Glutamatergic neuron (in vitro differentiated cells): ENCODE measurements at regions not wholly inside any gene's neighbourhood (a gene's known extent, or its start where the extent isn't known, plus 50 kb on each side); places are given as distances from the start of the nearest gene placed in this dataset.
"Not testable (repeated sequence)": the region's sequence is repeated elsewhere in the genome, so short reads cannot be mapped to it uniquely, and the experiment has no call there.

Source experiments
- DNase-seq: peaks from one replicate; pipeline ENCODE4 v3.0.0; 2022
- H3K27ac Mint-ChIP-seq: one replicate; pipeline ENCODE4 v1.8.0; 2020; ENCODE audit warnings: mild to moderate bottlenecking, mixed read lengths, inconsistent platforms; ENCODE audit not compliant: unreplicated experiment
- H3K27me3 Mint-ChIP-seq: one replicate; pipeline ENCODE4 v1.8.0; 2020; ENCODE audit warnings: mild to moderate bottlenecking, moderate library complexity, mixed read lengths, inconsistent platforms; ENCODE audit not compliant: unreplicated experiment
- H3K36me3 Mint-ChIP-seq: one replicate; pipeline ENCODE4 v1.8.0; 2020; ENCODE audit warnings: mild to moderate bottlenecking, mixed read lengths, inconsistent platforms; ENCODE audit not compliant: unreplicated experiment
- H3K4me1 Mint-ChIP-seq: one replicate; pipeline ENCODE4 v1.8.0; 2020; ENCODE audit warnings: mild to moderate bottlenecking, low read depth, mixed read lengths, inconsistent platforms; ENCODE audit not compliant: unreplicated experiment
- H3K4me3 Mint-ChIP-seq: one replicate; pipeline ENCODE4 v1.8.0; 2020; ENCODE audit warnings: mild to moderate bottlenecking, mixed read lengths, inconsistent platforms; ENCODE audit not compliant: unreplicated experiment
- H3K9me3 Mint-ChIP-seq: one replicate; pipeline ENCODE4 v1.8.0; 2020; ENCODE audit warnings: mild to moderate bottlenecking, moderate library complexity, mixed read lengths, inconsistent platforms; ENCODE audit not compliant: unreplicated experiment
- TF ChIP-seq, protein P1 (sequence below): fragments of 200-600 bp; sonication (generic); IDR thresholded peaks from one replicate; pipeline ENCODE4 v1.5.0; 2021; ENCODE audit not compliant: partially characterized antibody, unreplicated experiment

DNA sequence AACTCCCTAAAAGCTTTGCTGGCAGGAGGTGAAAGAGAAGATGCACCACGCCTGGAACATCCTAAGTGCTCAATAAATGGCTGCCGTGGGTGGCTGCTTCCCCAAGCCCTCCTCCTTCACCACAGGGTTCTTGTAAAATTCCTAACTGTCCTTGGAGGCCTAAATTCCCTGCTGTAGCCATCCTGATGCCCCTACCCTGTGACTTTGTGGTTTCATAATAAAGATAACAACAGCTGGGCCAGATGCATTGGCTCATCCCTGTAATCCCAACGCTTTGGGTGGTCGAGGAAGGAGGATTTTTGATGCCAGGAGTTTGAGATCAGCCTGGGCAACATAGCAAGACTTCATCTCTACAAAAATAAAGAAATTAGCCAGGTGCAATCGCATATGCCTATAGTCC is 341.8 kb downstream of the ANKRD30A start:
- TF ChIP-seq, protein P1, sequence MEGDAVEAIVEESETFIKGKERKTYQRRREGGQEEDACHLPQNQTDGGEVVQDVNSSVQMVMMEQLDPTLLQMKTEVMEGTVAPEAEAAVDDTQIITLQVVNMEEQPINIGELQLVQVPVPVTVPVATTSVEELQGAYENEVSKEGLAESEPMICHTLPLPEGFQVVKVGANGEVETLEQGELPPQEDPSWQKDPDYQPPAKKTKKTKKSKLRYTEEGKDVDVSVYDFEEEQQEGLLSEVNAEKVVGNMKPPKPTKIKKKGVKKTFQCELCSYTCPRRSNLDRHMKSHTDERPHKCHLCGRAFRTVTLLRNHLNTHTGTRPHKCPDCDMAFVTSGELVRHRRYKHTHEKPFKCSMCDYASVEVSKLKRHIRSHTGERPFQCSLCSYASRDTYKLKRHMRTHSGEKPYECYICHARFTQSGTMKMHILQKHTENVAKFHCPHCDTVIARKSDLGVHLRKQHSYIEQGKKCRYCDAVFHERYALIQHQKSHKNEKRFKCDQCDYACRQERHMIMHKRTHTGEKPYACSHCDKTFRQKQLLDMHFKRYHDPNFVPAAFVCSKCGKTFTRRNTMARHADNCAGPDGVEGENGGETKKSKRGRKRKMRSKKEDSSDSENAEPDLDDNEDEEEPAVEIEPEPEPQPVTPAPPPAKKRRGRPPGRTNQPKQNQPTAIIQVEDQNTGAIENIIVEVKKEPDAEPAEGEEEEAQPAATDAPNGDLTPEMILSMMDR = no peak
- H3K27ac Mint-ChIP-seq = no peak overlapping the region
- H3K4me1 Mint-ChIP-seq = no peaks in the 10 kb centered on the region
- H3K27me3 Mint-ChIP-seq = no peaks in the 10 kb centered on the region
- H3K9me3 Mint-ChIP-seq = peaks cover 14% of the 10 kb centered on the region
- no peak overlapping the region for H3K4me3 Mint-ChIP-seq
- DNase-seq = no peak
- H3K36me3 Mint-ChIP-seq = no peaks in the 10 kb centered on the region

DNA sequence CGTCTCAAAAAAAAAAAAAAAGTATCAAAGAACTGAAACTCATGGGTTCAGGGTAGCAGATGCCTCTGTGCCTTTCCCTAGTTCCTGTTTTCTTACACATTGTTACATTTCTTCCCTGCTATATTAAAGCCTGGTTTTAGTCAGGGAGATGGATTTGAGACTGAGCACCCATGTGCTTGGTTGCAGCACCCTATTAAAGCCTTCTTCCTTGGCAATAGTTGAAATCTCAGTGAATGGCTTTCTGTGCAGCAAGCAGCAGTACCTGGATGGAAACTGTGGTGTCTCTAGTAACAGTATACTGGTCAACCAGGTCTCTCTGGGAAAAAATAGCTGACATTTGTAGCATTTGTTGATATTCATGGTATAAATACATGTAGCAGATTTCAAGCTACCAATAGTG is 331.1 kb downstream of the ANKRD30A start:
- Mint-ChIP-seq H3K27me3 (peaks cover 1% of the 10 kb centered on the region), H3K36me3 (no peaks in the 10 kb centered on the region), H3K4me3 (no peak overlapping the region), H3K4me1 (no peaks in the 10 kb centered on the region), H3K9me3 (peaks cover 6% of the 10 kb centered on the region), H3K27ac (no peak overlapping the region)
- DNase-seq = no peak
- TF ChIP-seq, protein P1 = no peak

DNA sequence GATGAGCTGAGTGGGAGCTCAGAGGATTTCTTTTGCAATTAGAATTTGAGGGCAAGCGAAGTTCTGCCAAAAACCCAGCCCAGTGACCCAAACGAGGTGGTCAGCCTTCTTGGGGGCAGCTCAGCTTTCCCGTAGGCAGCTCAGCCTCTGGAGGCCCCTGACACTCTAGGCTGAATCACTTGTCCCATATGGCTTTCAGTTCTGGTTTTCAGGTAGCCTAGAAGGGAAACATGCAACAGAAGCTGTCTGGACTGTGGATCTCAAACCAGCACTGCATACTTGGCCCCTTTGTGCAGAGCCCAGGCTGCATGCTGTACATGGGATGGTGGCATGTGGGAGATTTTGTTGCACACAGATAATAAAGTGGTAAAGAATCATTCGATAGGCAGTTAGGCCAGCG is 322.8 kb downstream of the ANKRD30A start:
- H3K9me3 Mint-ChIP-seq = peaks cover 2% of the 10 kb centered on the region
- H3K27ac Mint-ChIP-seq = no peak overlapping the region
- no peak for DNase-seq
- H3K4me3 Mint-ChIP-seq = no peak overlapping the region
- H3K36me3 Mint-ChIP-seq = no peaks in the 10 kb centered on the region
- H3K4me1 Mint-ChIP-seq = no peaks in the 10 kb centered on the region
- H3K27me3 Mint-ChIP-seq = peaks cover 3% of the 10 kb centered on the region
- TF ChIP-seq, protein P1 = no peak

DNA sequence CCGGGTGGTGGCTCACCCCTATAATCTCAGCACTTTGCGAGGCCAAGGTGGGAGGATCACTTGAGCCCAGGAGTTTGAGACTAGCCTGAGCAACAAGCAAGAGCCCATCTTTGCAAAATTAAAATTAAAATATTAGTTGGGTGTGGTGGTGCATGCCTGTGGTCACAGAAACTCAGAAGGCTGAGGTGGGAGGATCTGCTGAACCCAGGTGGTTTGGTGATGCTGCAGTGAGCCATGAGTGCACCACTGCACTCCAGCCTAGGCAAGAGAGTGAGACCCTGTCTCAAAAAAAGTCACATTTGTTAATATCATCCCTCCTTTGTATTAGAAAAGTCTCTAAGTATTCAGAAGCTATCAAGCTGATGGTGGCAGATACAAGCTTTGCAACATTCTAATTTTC is 317.5 kb downstream of the ANKRD30A start:
- Mint-ChIP-seq H3K4me3 (no peak overlapping the region), H3K9me3 (peaks cover 2% of the 10 kb centered on the region), H3K4me1 (no peaks in the 10 kb centered on the region), H3K36me3 (no peaks in the 10 kb centered on the region), H3K27me3 (peaks cover 3% of the 10 kb centered on the region), H3K27ac (no peak overlapping the region)
- TF ChIP-seq, protein P1 = no peak
- no peak for DNase-seq

DNA sequence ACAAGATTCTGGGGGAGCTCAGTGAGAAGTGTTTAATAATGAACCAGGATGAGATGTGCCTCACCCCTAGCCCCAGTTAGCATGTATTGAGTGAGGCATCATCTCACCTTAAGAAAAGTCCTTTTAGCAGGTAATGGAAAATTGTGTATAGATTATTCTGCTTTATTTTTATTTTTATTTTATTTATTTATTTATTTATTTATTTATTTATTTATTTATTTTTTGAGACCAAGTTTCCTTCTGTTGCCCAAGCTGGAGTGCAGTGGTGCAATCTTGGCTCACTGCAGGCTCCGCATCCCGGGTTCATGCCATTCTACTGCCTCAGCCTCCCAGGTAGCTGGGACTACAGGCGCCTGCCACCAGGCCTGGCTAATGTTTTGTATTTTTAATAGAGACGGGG is 315.8 kb downstream of the ANKRD30A start:
- H3K9me3 Mint-ChIP-seq, DNase-seq: not testable (repeated sequence)

DNA sequence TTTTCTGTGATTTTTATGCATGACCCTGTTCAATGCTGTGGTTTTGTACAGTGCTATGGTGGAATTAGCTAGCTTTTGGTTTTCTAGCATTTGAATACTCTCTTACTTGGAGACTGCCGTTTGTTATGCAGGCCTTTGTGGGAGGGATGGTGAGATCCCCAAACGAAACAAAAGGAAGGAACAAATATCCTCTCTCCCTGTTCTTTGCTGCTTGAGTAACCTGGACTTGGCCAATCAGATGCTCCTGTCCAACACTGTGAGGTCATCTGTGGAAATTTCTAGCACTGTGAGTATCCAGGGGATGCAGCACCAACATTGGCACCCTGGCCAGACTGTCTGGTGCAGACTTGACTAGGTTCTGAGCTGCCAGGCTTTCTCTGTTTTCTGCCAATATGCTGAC is 314.4 kb downstream of the ANKRD30A start:
- no peaks in the 10 kb centered on the region for H3K4me1 Mint-ChIP-seq
- H3K27me3 Mint-ChIP-seq = no peaks in the 10 kb centered on the region
- H3K36me3 Mint-ChIP-seq = no peaks in the 10 kb centered on the region
- TF ChIP-seq, protein P1 = no peak
- no peaks in the 10 kb centered on the region for H3K9me3 Mint-ChIP-seq
- H3K4me3 Mint-ChIP-seq = no peak overlapping the region
- DNase-seq = no peak
- no peak overlapping the region for H3K27ac Mint-ChIP-seq

More for the DNA sequence above, 315.8 kb downstream of the ANKRD30A start:
- not testable (repeated sequence) for H3K27me3 Mint-ChIP-seq, H3K36me3 Mint-ChIP-seq, H3K27ac Mint-ChIP-seq, H3K4me1 Mint-ChIP-seq, H3K4me3 Mint-ChIP-seq
